ENCODE measurements at regions not wholly inside any gene's neighbourhood (a gene's known extent, or its start where the extent isn't known, plus 50 kb on each side); places are given as distances from the start of the nearest gene placed in this dataset.

DNA sequence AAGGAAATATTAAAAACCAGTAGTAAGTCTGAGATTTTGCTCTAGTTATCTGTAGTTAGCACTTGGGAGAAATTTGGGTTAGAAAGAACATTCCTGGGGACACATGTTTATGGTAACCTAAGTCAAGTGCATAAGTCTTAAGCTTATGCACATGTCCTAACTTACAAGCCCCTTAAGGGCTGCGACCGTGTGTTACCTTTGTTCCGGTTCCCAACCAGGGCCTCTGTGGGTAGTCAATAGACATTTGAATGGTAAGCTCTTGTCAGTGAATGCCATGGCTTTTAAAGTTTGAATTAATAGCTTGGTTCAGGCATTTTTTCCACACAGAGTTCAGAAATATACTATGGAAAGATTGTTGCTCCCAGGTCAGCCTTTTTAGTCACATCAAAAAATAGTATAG is 64.7 kb upstream of the CWC22 start:
- H3K4me3 Mint-ChIP-seq (ENCODE audit: unreplicated experiment): no peak overlapping the region
- peaks cover 1% of the 10 kb centered on the region for H3K4me1 Mint-ChIP-seq (ENCODE audit: low read depth)
- peaks cover 14% of the 10 kb centered on the region for H3K9me3 Mint-ChIP-seq (ENCODE audit: low read depth)
- no peaks in the 10 kb centered on the region for H3K36me3 Mint-ChIP-seq (ENCODE audit: low read depth)
- H3K27me3 Mint-ChIP-seq (ENCODE audit: low read depth): no peaks in the 10 kb centered on the region
- DNase-seq (ENCODE audit: low spot score): no peak
- TF ChIP-seq, protein P1, sequence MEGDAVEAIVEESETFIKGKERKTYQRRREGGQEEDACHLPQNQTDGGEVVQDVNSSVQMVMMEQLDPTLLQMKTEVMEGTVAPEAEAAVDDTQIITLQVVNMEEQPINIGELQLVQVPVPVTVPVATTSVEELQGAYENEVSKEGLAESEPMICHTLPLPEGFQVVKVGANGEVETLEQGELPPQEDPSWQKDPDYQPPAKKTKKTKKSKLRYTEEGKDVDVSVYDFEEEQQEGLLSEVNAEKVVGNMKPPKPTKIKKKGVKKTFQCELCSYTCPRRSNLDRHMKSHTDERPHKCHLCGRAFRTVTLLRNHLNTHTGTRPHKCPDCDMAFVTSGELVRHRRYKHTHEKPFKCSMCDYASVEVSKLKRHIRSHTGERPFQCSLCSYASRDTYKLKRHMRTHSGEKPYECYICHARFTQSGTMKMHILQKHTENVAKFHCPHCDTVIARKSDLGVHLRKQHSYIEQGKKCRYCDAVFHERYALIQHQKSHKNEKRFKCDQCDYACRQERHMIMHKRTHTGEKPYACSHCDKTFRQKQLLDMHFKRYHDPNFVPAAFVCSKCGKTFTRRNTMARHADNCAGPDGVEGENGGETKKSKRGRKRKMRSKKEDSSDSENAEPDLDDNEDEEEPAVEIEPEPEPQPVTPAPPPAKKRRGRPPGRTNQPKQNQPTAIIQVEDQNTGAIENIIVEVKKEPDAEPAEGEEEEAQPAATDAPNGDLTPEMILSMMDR (IDR thresholded peaks at IDR 0.05): no peak
- H3K27ac Mint-ChIP-seq (ENCODE audit: unreplicated experiment): no peak overlapping the region

DNA sequence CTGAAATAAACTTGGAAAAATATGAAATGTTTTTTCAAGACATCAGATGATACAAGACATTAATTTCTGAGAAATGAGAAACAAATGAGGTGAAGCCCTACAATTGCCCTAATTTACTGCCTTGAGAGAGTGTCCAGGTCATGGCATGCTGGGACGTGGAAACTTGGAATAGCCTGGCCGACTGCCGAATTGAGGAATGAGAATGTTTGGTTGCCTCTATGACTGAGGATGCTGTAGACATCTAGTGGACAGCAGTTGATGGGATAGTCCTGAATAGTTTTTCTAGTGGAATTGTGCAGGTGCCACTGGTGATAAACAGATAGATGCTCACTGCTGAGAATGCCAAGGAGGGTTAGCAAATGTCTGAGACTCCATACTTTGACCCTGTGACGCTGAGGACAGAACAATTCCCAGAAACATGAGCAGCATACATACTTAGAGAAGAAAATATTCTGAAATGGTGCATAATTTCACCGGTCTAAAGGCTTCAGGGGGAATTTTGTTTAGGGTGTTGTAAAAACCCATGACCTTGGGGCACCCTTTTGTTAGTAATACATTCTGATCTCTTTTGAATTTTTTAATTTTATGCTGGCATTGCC is 56.5 kb upstream of the CWC22 start:
- Mint-ChIP-seq H3K36me3 (ENCODE audit: low read depth) (no peaks in the 10 kb centered on the region), H3K4me3 (ENCODE audit: unreplicated experiment) (no peak overlapping the region), H3K4me1 (ENCODE audit: low read depth) (no peaks in the 10 kb centered on the region), H3K27me3 (ENCODE audit: low read depth) (peaks cover 4% of the 10 kb centered on the region), H3K27ac (ENCODE audit: unreplicated experiment) (no peak overlapping the region), H3K9me3 (ENCODE audit: low read depth) (no peaks in the 10 kb centered on the region)
- DNase-seq (ENCODE audit: low spot score): no peak
- TF ChIP-seq, protein P1 (IDR thresholded peaks at IDR 0.05): peak; percentile 48

DNA sequence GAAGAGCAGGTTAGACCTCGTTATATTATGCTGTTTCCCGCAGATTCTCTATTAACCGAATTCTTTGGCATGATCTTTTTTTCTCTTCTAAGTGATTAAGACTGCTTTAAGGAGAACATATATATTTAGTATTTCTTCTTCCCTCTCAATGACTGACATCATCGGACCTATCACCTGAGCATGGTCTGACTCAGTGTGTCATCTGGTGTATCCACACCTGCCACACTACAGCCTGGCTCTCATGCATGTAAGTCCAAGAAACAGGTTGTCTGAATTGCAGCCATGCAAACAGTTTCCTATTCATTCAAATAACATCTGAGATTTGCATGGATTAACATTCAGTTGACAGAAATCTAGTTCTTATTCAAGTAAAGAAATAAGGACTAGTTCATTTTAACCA is 55.1 kb upstream of the CWC22 start:
- Mint-ChIP-seq H3K36me3 (ENCODE audit: low read depth) (no peaks in the 10 kb centered on the region), H3K4me1 (ENCODE audit: low read depth) (peaks cover under 1% of the 10 kb centered on the region), H3K27me3 (ENCODE audit: low read depth) (peaks cover 4% of the 10 kb centered on the region), H3K27ac (ENCODE audit: unreplicated experiment) (no peak overlapping the region), H3K4me3 (ENCODE audit: unreplicated experiment) (no peak overlapping the region), H3K9me3 (ENCODE audit: low read depth) (no peaks in the 10 kb centered on the region)
- no peak for DNase-seq (ENCODE audit: low spot score)
- TF ChIP-seq, protein P1 (IDR thresholded peaks at IDR 0.05): no peak

DNA sequence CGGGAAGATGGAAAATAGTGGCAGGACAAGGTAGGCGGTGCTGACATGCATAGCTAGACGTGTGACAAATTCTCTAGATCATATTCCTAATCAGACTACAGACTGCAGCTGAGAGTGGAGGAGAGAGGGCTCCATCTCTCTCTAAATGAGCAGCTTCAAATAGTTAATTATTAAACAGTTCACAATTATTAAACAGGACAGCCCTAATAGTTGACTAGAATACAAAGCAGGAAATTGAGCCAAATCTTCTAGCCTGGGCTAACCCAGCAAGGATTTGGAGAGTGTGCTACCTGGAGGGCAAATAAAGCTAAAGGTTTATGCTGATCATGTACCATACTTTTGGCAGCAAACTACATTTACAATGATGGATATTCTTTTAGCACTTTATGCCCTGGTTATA is 54.4 kb upstream of the CWC22 start:
- no peak overlapping the region for H3K4me3 Mint-ChIP-seq (ENCODE audit: unreplicated experiment)
- TF ChIP-seq, protein P1 (IDR thresholded peaks at IDR 0.05): no peak
- H3K36me3 Mint-ChIP-seq (ENCODE audit: low read depth): no peaks in the 10 kb centered on the region
- H3K27ac Mint-ChIP-seq (ENCODE audit: unreplicated experiment): no peak overlapping the region
- no peaks in the 10 kb centered on the region for H3K9me3 Mint-ChIP-seq (ENCODE audit: low read depth)
- DNase-seq (ENCODE audit: low spot score): no peak
- H3K4me1 Mint-ChIP-seq (ENCODE audit: low read depth): peaks cover 6% of the 10 kb centered on the region
- H3K27me3 Mint-ChIP-seq (ENCODE audit: low read depth): peaks cover 4% of the 10 kb centered on the region

DNA sequence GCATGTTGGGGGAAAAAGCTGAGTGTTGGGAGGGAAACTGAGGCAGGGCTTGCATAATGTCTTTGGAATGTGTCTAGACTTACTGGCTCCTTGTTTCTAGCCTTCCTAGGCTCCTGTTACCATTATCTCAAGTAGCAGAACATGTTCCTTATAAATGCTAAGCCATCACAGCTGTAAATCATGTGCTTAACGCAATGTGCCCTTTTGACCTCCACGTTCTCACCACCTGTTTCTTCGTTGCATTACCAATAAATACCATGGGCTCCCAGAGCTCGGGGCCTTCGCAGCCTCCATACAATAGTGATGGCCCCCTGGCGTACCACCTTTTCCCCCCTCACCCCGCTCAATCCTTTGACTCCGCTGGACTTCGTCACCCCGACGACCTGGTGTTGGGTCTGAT is 54.0 kb upstream of the CWC22 start:
- Mint-ChIP-seq H3K4me3 (ENCODE audit: unreplicated experiment) (no peak overlapping the region), H3K9me3 (ENCODE audit: low read depth) (no peaks in the 10 kb centered on the region), H3K27ac (ENCODE audit: unreplicated experiment) (no peak overlapping the region), H3K36me3 (ENCODE audit: low read depth) (no peaks in the 10 kb centered on the region), H3K4me1 (ENCODE audit: low read depth) (peaks cover 8% of the 10 kb centered on the region), H3K27me3 (ENCODE audit: low read depth) (peaks cover 4% of the 10 kb centered on the region)
- TF ChIP-seq, protein P1 (IDR thresholded peaks at IDR 0.05): no peak
- DNase-seq (ENCODE audit: low spot score): no peak
